ENCODE measurements at regions not wholly inside any gene's neighbourhood (a gene's known extent, or its start where the extent isn't known, plus 50 kb on each side); places are given as distances from the start of the nearest gene placed in this dataset.
A peak's percentile ranks its signal among the peaks of the same experiment; 100 is the strongest.

GRCh38 chr2:12928197-12928774 lies 211.6 kb downstream of the TRIB2 start:
- H3K27ac ChIP-seq: no peak overlapping the region
- ChIA-PET POLR2A (ENCODE audit: low non-redundant PET) (no interaction called here), CTCF (interaction anchor here (0.7 kb wide), 1 partner anchor 18 kb away, joined by 5 read pairs; no protein-coding TSS in a partner anchor)
- TF ChIP-seq CTCF (conservative IDR thresholded peaks at IDR 0.05; ENCODE audit: low read depth): no peak
- peak; percentile 42 for DNase-seq (ENCODE audit: low spot score)

GRCh38 chr2:12928775-12929401 lies 212.2 kb downstream of the TRIB2 start:
- TF ChIP-seq CTCF (conservative IDR thresholded peaks at IDR 0.05; ENCODE audit: low read depth): no peak
- peak; percentile 7 for DNase-seq (ENCODE audit: low spot score)
- CTCF ChIA-PET: interaction anchor here (0.5 to 3.7 kb wide), 4 partner anchors 97 to 950 kb away, joined by 3 to 31 read pairs (median 4); partner anchors contain the start of gene TRIB2
- H3K27ac ChIP-seq: no peak overlapping the region
- POLR2A ChIA-PET (ENCODE audit: low non-redundant PET): no interaction called here

- CTCF ChIA-PET: interaction anchor here (0.7 to 3.7 kb wide), 2 partner anchors 213 to 827 kb away, joined by 3 to 31 read pairs; partner anchors contain the start of gene TRIB2
- POLR2A ChIA-PET (ENCODE audit: low non-redundant PET): no interaction called here
- H3K27ac ChIP-seq: no peak overlapping the region
- DNase-seq (ENCODE audit: low spot score): no peak
- TF ChIP-seq CTCF (conservative IDR thresholded peaks at IDR 0.05; ENCODE audit: low read depth): no peak
Measured at GRCh38 chr2:12929758-12930157, 213.0 kb downstream of the TRIB2 start.

GRCh38 chr2:12930391-12930790 lies 213.7 kb downstream of the TRIB2 start:
- POLR2A ChIA-PET (ENCODE audit: low non-redundant PET): no interaction called here

GRCh38 chr2:12931186-12931844 lies 214.6 kb downstream of the TRIB2 start:
- peak; percentile 83 for TF ChIP-seq CTCF (conservative IDR thresholded peaks at IDR 0.05; ENCODE audit: low read depth)
- H3K27ac ChIP-seq: no peak overlapping the region
- CTCF ChIA-PET: interaction anchor here (0.6 to 3.7 kb wide), 17 partner anchors 11 to 1101 kb away, joined by 3 to 31 read pairs (median 4); partner anchors contain the start of gene TRIB2
- DNase-seq (ENCODE audit: low spot score): peak; percentile 55
- POLR2A ChIA-PET (ENCODE audit: low non-redundant PET): no interaction called here

More at GRCh38 chr2:12930391-12930790, 213.7 kb downstream of the TRIB2 start:
- CTCF ChIA-PET: interaction anchor here (0.6 to 3.7 kb wide), 8 partner anchors 11 to 1101 kb away, joined by 4 to 31 read pairs (median 5); partner anchors contain the start of gene TRIB2
- TF ChIP-seq CTCF (conservative IDR thresholded peaks at IDR 0.05; ENCODE audit: low read depth): no peak
- DNase-seq (ENCODE audit: low spot score): no peak
- H3K27ac ChIP-seq: no peak overlapping the region

GRCh38 chr2:12932192-12932591 lies 215.5 kb downstream of the TRIB2 start:
- ChIA-PET CTCF (interaction anchor here (1.1 to 3.7 kb wide), 3 partner anchors 75 to 215 kb away, joined by 5 to 31 read pairs (median 8); partner anchors contain the start of gene TRIB2), POLR2A (ENCODE audit: low non-redundant PET) (no interaction called here)
- no peak for DNase-seq (ENCODE audit: low spot score)
- no peak overlapping the region for H3K27ac ChIP-seq
- TF ChIP-seq CTCF (conservative IDR thresholded peaks at IDR 0.05; ENCODE audit: low read depth): no peak

All from RWPE1 (cell line).